OCI-LY1 (cell line): ENCODE measurements at regions not wholly inside any gene's neighbourhood (a gene's known extent, or its start where the extent isn't known, plus 50 kb on each side); places are given as distances from the start of the nearest gene placed in this dataset.

Experiments used
- CTCF ChIP-seq: fragments of 200-600 bp; sonication (generic), shearing (Covaris generic); IDR thresholded peaks from 2 replicates; pipeline ENCODE4 v1.5.1; 2017; ENCODE audit warnings: mild to moderate bottlenecking, antibody characterized with exemption, low read length, moderate library complexity, mixed read lengths
- EZH2 ChIP-seq: fragments of 200-600 bp; sonication (generic), shearing (Covaris generic); IDR thresholded peaks from 2 replicates; pipeline ENCODE4 v1.8.0; 2017; ENCODE audit warnings: borderline replicate concordance, mixed run types, mild to moderate bottlenecking, antibody characterized with exemption, low read length, moderate library complexity, mixed read lengths

- TF ChIP-seq CTCF (no peak), EZH2 (no peak)
Observed at GRCh38 chr5:52132053-52132452, 655.7 kb upstream of the ITGA1 start.
